ENCODE measurements at regions not wholly inside any gene's neighbourhood (a gene's known extent, or its start where the extent isn't known, plus 50 kb on each side); places are given as distances from the start of the nearest gene placed in this dataset.

DNA sequence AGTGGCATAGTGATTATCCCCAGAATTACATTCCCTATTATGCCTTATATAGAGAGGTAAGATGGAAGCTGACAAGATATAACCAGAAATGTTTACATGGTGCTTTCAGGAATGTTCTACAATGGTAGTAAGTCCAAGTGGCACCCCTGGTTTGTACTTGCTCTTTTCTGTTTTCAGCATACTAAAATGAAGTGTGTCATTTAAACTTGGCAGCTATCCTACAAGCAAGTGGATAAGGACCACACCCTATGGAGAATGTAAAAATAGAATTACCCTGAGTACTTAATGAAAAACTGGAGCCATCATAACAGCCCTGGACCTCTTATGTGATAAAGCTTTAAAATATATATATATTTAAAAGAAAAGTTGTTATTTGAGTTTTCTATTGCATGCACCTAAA lies 1012.7 kb upstream of the CADM2 start:
- DNase-seq (ENCODE audit: low read depth), result no peak
- H3K4me3 ChIP-seq (ENCODE audit: low read depth, low read length), result no peak overlapping the region
- TF ChIP-seq CTCF (IDR thresholded peaks at IDR 0.05; ENCODE audit: insufficient read depth, low read length), result no peak

GRCh38 chr3:83946554-83946953 lies 1012.2 kb upstream of the CADM2 start:
- TF ChIP-seq CTCF (IDR thresholded peaks at IDR 0.05; ENCODE audit: insufficient read depth, low read length), result no peak
- no peak for DNase-seq (ENCODE audit: low read depth)

GRCh38 chr3:83948771-83949170 lies 1010.0 kb upstream of the CADM2 start:
- no peak for DNase-seq (ENCODE audit: low read depth)
- no peak for TF ChIP-seq CTCF (IDR thresholded peaks at IDR 0.05; ENCODE audit: insufficient read depth, low read length)
- H3K4me3 ChIP-seq (ENCODE audit: low read depth, low read length), result no peak overlapping the region

More at GRCh38 chr3:83946554-83946953, 1012.2 kb upstream of the CADM2 start:
- no peak overlapping the region for H3K4me3 ChIP-seq (ENCODE audit: low read depth, low read length)

DNA sequence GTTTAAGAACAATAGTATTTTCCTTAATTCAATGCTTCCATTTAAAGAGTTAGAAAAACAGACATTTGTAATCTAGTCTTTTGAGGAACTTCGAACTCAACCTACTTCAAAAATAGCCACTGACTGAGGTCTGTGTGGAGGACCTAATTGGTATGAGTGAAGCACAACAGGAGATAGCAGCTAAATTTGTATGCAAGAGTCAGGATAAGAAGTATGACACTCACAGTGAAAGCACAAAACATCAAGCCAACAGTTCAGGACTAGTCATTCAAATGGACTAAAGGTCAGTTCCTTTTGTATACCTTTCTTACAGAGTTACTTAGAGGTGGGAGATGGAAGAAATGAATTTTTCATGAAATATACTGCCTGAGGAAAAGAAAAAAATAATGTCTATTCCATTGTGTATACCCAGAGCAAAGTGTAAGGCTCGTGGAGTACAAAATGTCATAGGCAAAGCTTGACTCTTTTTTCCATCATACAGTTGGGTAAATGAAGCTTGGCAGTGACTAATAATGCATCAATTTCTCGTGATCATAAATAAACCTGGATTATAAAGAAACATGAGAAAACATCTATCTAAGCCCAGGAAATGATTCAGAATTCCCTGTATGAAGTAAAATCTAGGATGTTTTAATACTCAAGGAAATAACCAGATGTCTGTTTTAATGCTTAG lies 1005.2 kb upstream of the CADM2 start:
- TF ChIP-seq CTCF (IDR thresholded peaks at IDR 0.05; ENCODE audit: insufficient read depth, low read length), result no peak
- no peak for DNase-seq (ENCODE audit: low read depth)
- no peak overlapping the region for H3K4me3 ChIP-seq (ENCODE audit: low read depth, low read length)

DNA sequence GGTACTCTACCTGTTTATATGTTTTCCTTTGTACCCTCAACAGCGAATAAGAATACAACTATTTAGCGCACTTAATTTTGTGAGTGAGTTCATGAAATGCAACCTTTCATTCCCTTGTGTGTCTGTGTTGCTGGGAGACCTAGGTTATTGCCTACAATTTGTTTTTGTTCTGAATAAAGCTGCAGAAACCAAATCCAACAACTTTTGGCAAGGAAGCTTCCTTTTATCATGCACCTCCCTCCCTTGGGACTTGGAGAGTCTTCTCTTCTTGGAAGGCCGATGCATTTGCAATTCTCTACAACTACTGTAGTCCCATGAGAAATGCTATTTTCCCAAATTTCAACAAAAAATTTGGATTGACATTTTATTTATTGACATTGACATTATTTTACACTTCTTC lies 1002.4 kb upstream of the CADM2 start:
- no peak for DNase-seq (ENCODE audit: low read depth)
- no peak overlapping the region for H3K4me3 ChIP-seq (ENCODE audit: low read depth, low read length)
- TF ChIP-seq CTCF (IDR thresholded peaks at IDR 0.05; ENCODE audit: insufficient read depth, low read length), result no peak

- DNase-seq (ENCODE audit: low read depth), result no peak
- no peak for TF ChIP-seq CTCF (IDR thresholded peaks at IDR 0.05; ENCODE audit: insufficient read depth, low read length)
- H3K4me3 ChIP-seq (ENCODE audit: low read depth, low read length), result no peak overlapping the region
Measured at GRCh38 chr3:83968356-83968755, 990.4 kb upstream of the CADM2 start.

DNA sequence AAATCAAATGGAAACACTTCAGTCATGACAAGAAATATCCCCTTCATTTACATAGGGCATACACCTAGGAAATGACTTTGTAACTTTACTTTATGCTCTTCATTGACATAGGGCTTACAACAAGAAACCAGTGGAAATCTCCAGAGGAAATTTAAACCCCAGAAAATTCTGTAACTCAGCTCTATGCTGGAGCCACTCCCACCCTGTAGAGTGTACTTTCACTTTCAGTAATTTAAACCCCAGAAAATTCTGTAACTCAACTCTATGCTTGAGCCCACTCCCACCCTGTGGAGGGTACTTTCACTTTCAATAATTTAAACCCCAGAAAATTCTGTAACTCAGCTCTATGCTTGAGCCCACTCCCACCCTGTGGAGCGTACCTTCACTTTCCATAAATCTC lies 987.1 kb upstream of the CADM2 start:
- DNase-seq (ENCODE audit: low read depth), result no peak
- H3K4me3 ChIP-seq (ENCODE audit: low read depth, low read length), result no peak overlapping the region
- no peak for TF ChIP-seq CTCF (IDR thresholded peaks at IDR 0.05; ENCODE audit: insufficient read depth, low read length)

Data from fibroblast of the aortic adventitia (primary cell).